ENCODE measurements at regions not wholly inside any gene's neighbourhood (a gene's known extent, or its start where the extent isn't known, plus 50 kb on each side); places are given as distances from the start of the nearest gene placed in this dataset.

- DNase-seq = no peak
- Histone ChIP-seq H3K27ac (replicated peaks) (no peak overlapping the region), H3K4me3 (no peak overlapping the region), H3K36me3 (no peaks in the 10 kb centered on the region), H3K27me3 (ENCODE audit: low read depth) (no peaks in the 10 kb centered on the region), H3K9me3 (replicated peaks) (peaks cover 5% of the 10 kb centered on the region), H3K4me1 (no peaks in the 10 kb centered on the region)
- intact Hi-C loops (cut with micrococcal nuclease) = no loop called here
- TF ChIP-seq CTCF (IDR thresholded peaks at IDR 0.05; ENCODE audit: borderline replicate concordance) = no peak
Measured at GRCh38 chr5:27619982-27620381, 581.6 kb upstream of the CDH9 start.

GRCh38 chr5:27612161-27612560 is 573.8 kb upstream of the CDH9 start:
- intact Hi-C loops (cut with micrococcal nuclease) = no loop called here
- Histone ChIP-seq H3K9me3 (replicated peaks) (peaks cover 13% of the 10 kb centered on the region), H3K36me3 (no peaks in the 10 kb centered on the region), H3K27ac (replicated peaks) (no peak overlapping the region), H3K4me3 (no peak overlapping the region), H3K27me3 (ENCODE audit: low read depth) (no peaks in the 10 kb centered on the region), H3K4me1 (no peaks in the 10 kb centered on the region)
- TF ChIP-seq CTCF (IDR thresholded peaks at IDR 0.05; ENCODE audit: borderline replicate concordance) = no peak
- DNase-seq = no peak

- H3K27ac ChIP-seq (replicated peaks) = no peak overlapping the region
- H3K36me3 ChIP-seq = no peaks in the 10 kb centered on the region
- H3K4me3 ChIP-seq = no peak overlapping the region
- H3K4me1 ChIP-seq = no peaks in the 10 kb centered on the region
- no peak for DNase-seq
- TF ChIP-seq CTCF (IDR thresholded peaks at IDR 0.05; ENCODE audit: borderline replicate concordance) = no peak
- H3K27me3 ChIP-seq (ENCODE audit: low read depth) = no peaks in the 10 kb centered on the region
- peaks cover 11% of the 10 kb centered on the region for H3K9me3 ChIP-seq (replicated peaks)
- intact Hi-C loops (cut with micrococcal nuclease) = no loop called here
Measured at GRCh38 chr5:27608992-27609391, 570.6 kb upstream of the CDH9 start.

DNA sequence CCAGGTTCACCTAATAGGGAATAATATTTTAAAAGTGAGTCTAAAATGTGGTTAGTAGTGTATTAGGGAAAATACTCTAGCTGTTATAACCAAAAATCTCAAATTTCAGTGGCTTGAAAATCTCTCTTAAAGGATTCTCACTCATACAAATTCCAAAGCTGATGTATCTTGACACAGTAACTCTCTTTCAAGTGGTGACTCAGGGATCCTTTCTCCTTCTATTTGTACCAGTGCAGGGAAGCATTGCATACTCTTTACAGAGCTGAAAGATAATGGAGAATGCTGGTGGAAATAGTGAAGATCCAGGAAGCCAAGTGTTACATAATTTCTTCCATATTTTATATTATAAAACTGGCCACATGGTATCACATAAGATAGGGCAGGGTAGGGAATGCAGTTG is 560.2 kb upstream of the CDH9 start:
- intact Hi-C loops (cut with micrococcal nuclease) = no loop called here

GRCh38 chr5:27594141-27594540 is 555.8 kb upstream of the CDH9 start:
- DNase-seq = no peak
- H3K4me1 ChIP-seq = no peaks in the 10 kb centered on the region
- no peak overlapping the region for H3K27ac ChIP-seq (replicated peaks)
- no peak overlapping the region for H3K4me3 ChIP-seq
- H3K36me3 ChIP-seq = no peaks in the 10 kb centered on the region
- no peaks in the 10 kb centered on the region for H3K27me3 ChIP-seq (ENCODE audit: low read depth)
- intact Hi-C loops (cut with micrococcal nuclease) = no loop called here
- TF ChIP-seq CTCF (IDR thresholded peaks at IDR 0.05; ENCODE audit: borderline replicate concordance) = no peak
- H3K9me3 ChIP-seq (replicated peaks) = peaks cover 5% of the 10 kb centered on the region

More for the DNA sequence above, 560.2 kb upstream of the CDH9 start:
- Histone ChIP-seq H3K9me3 (replicated peaks) (no peaks in the 10 kb centered on the region), H3K4me3 (no peak overlapping the region), H3K27ac (replicated peaks) (no peak overlapping the region), H3K27me3 (ENCODE audit: low read depth) (no peaks in the 10 kb centered on the region), H3K36me3 (no peaks in the 10 kb centered on the region), H3K4me1 (no peaks in the 10 kb centered on the region)
- no peak for DNase-seq
- no peak for TF ChIP-seq CTCF (IDR thresholded peaks at IDR 0.05; ENCODE audit: borderline replicate concordance)

- intact Hi-C loops (cut with micrococcal nuclease) = no loop called here
- H3K27me3 ChIP-seq (ENCODE audit: low read depth) = no peaks in the 10 kb centered on the region
- no peak for DNase-seq
- H3K4me3 ChIP-seq = no peak overlapping the region
- peaks cover 14% of the 10 kb centered on the region for H3K9me3 ChIP-seq (replicated peaks)
- H3K36me3 ChIP-seq = no peaks in the 10 kb centered on the region
- no peaks in the 10 kb centered on the region for H3K4me1 ChIP-seq
- no peak for TF ChIP-seq CTCF (IDR thresholded peaks at IDR 0.05; ENCODE audit: borderline replicate concordance)
- no peak overlapping the region for H3K27ac ChIP-seq (replicated peaks)
Measured at GRCh38 chr5:27592231-27592630, 553.8 kb upstream of the CDH9 start.

All from left ventricle myocardium inferior (tissue), 1 donor.